A549 (cell line): ENCODE measurements at regions not wholly inside any gene's neighbourhood (a gene's known extent, or its start where the extent isn't known, plus 50 kb on each side); places are given as distances from the start of the nearest gene placed in this dataset.

Experiments used
- CBX2 ChIP-seq: fragments of 200-600 bp; sonication (generic); IDR thresholded peaks from 2 replicates; pipeline ENCODE4 v1.6.1; 2016; ENCODE audit warnings: low read depth, mild to moderate bottlenecking, borderline replicate concordance
- EP300 ChIP-seq, 2 experiments: fragments of >200 bp; sonication (Bioruptor Twin); formaldehyde crosslinking; IDR thresholded peaks; 2 replicates in 1 of 2; 3 replicates in 1 of 2; pipeline ENCODE4 v1.6.1; 2016 to 2017
- MYC ChIP-seq: IDR thresholded peaks from 2 replicates; pipeline ENCODE4 v1.6.1; 2012; ENCODE audit warnings: mild to moderate bottlenecking, inconsistent platforms, low read length, improper control_type of control experiment, borderline replicate concordance
- POLR2A ChIP-seq: IDR thresholded peaks from 2 replicates; pipeline ENCODE4 v1.6.1; 2012; ENCODE audit warnings: mild to moderate bottlenecking, low read length
- SMC3 ChIP-seq: fragments of >200 bp; sonication (Bioruptor Twin); formaldehyde crosslinking; IDR thresholded peaks from 3 replicates; pipeline ENCODE4 v1.6.1; 2018; ENCODE audit warnings: inconsistent platforms
- SREBF2 ChIP-seq: fragments of 450-650 bp; IDR thresholded peaks from 2 replicates; pipeline ENCODE4 v1.6.1; 2014; ENCODE audit warnings: mild to moderate bottlenecking, moderate library complexity
- TF ChIP-seq, protein P1 (sequence below): fragments of >200 bp; sonication (Bioruptor Twin); formaldehyde crosslinking; IDR thresholded peaks from 3 replicates; pipeline ENCODE4 v1.5.1; 2016
- TF ChIP-seq, protein P2 (sequence below): fragments of 200-600 bp; sonication (generic); IDR thresholded peaks from 2 replicates; pipeline ENCODE4 v1.6.1; 2016; ENCODE audit warnings: antibody characterized with exemption, mild to moderate bottlenecking, moderate library complexity

DNA sequence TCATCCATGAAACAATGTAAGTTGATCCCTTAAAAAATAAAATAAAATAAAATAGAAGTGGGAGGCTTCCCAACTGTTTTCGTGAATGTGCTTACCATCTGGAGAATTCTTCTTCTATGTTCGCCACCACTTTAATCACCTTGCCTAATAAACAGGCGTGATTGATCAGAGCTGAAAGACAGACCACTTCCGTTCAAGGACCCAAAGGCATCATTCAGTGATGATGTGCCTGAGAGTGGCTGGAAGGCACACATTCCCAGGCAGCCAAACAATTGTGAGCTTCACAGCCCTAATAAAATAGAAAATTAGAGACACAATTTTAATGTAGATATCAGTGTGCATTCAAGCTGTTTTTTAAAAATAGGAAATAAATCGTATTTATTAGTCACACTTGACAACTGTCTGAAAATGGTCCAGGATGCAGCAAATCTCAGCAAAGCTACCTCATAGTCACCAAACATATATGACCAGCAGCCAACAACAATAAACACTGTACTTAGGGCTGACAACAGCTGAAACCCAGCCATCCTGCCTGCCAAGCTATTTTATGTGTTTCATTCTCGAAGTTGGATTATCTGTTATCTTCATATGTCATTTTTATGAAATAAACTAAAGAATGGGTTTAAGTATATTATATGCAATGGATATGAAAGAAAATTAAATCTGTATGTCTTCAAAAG is 163.2 kb upstream of the FAM9B start:
- TF ChIP-seq, protein P1, sequence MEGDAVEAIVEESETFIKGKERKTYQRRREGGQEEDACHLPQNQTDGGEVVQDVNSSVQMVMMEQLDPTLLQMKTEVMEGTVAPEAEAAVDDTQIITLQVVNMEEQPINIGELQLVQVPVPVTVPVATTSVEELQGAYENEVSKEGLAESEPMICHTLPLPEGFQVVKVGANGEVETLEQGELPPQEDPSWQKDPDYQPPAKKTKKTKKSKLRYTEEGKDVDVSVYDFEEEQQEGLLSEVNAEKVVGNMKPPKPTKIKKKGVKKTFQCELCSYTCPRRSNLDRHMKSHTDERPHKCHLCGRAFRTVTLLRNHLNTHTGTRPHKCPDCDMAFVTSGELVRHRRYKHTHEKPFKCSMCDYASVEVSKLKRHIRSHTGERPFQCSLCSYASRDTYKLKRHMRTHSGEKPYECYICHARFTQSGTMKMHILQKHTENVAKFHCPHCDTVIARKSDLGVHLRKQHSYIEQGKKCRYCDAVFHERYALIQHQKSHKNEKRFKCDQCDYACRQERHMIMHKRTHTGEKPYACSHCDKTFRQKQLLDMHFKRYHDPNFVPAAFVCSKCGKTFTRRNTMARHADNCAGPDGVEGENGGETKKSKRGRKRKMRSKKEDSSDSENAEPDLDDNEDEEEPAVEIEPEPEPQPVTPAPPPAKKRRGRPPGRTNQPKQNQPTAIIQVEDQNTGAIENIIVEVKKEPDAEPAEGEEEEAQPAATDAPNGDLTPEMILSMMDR: no peak
- TF ChIP-seq EP300 (IDR thresholded peaks at IDR 0.05) (no peak), SMC3 (no peak), POLR2A (no peak), MYC (no peak), CBX2 (no peak), SREBF2 (no peak)
- TF ChIP-seq, protein P2, sequence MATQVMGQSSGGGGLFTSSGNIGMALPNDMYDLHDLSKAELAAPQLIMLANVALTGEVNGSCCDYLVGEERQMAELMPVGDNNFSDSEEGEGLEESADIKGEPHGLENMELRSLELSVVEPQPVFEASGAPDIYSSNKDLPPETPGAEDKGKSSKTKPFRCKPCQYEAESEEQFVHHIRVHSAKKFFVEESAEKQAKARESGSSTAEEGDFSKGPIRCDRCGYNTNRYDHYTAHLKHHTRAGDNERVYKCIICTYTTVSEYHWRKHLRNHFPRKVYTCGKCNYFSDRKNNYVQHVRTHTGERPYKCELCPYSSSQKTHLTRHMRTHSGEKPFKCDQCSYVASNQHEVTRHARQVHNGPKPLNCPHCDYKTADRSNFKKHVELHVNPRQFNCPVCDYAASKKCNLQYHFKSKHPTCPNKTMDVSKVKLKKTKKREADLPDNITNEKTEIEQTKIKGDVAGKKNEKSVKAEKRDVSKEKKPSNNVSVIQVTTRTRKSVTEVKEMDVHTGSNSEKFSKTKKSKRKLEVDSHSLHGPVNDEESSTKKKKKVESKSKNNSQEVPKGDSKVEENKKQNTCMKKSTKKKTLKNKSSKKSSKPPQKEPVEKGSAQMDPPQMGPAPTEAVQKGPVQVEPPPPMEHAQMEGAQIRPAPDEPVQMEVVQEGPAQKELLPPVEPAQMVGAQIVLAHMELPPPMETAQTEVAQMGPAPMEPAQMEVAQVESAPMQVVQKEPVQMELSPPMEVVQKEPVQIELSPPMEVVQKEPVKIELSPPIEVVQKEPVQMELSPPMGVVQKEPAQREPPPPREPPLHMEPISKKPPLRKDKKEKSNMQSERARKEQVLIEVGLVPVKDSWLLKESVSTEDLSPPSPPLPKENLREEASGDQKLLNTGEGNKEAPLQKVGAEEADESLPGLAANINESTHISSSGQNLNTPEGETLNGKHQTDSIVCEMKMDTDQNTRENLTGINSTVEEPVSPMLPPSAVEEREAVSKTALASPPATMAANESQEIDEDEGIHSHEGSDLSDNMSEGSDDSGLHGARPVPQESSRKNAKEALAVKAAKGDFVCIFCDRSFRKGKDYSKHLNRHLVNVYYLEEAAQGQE: no peak
